Heart left ventricle (tissue), 16 donors: ENCODE measurements at regions not wholly inside any gene's neighbourhood (a gene's known extent, or its start where the extent isn't known, plus 50 kb on each side); places are given as distances from the start of the nearest gene placed in this dataset.

Experiments
- ATAC-seq, 4 donors: fragments of 200-7000 bp; cut with Tn5 transposase; one replicate each; pipeline ENCODE4 v1.9.1; 2020 to 2022; ENCODE audit warnings: moderate library complexity in 4 of 4, mild to moderate bottlenecking in 3 of 4, moderate number of reproducible peaks in 1 of 4
- DNase-seq, 5 donors: peaks; one replicate each; pipeline ENCODE4 v3.0.0-alpha.2; 2020
- H3K27ac ChIP-seq, 12 donors: fragments of 200-600 bp; sonication (generic) in 4 of 12; one replicate each; pipeline versions ENCODE4 v1.5.0 to v1.8.0; 2016 to 2022; ENCODE audit warnings: mild to moderate bottlenecking in 2 of 12
- H3K27me3 ChIP-seq, 9 donors: fragments of 200-600 bp; sonication (generic) in 2 of 9; one replicate each; pipeline versions ENCODE4 v1.5.1 to v1.8.0; 2016 to 2022; ENCODE audit warnings: mild to moderate bottlenecking in 3 of 9
- H3K36me3 ChIP-seq, 9 donors: fragments of 200-600 bp; sonication (generic) in 2 of 9; one replicate each; pipeline versions ENCODE4 v1.5.0 to v1.8.0; 2018 to 2022; ENCODE audit warnings: mild to moderate bottlenecking in 2 of 9
- H3K4me1 ChIP-seq, 12 donors: fragments of 200-600 bp; sonication (generic) in 4 of 12; one replicate each; pipeline versions ENCODE4 v1.5.0 to v1.8.0; 2016 to 2022; ENCODE audit warnings: mild to moderate bottlenecking in 3 of 12
- H3K4me3 ChIP-seq, 12 donors: fragments of 200-600 bp; sonication (generic) in 4 of 12; one replicate each; pipeline versions ENCODE4 v1.5.0 to v1.8.0; 2017 to 2022; ENCODE audit warnings: mild to moderate bottlenecking in 9 of 12, moderate library complexity in 4 of 12
- H3K9me3 ChIP-seq, 12 donors: fragments of 200-600 bp; sonication (generic) in 4 of 12; one replicate each; pipeline versions ENCODE4 v1.5.0 to v1.8.0; 2016 to 2022; ENCODE audit warnings: mild to moderate bottlenecking in 1 of 12
- POLR2A ChIP-seq, 2 donors: fragments of 450-650 bp; IDR thresholded peaks; one replicate each; pipeline ENCODE4 v1.6.1; 2017; ENCODE audit warnings: antibody characterized with exemption in 2 of 2, mild to moderate bottlenecking in 2 of 2, moderate library complexity in 2 of 2
- WGBS, 4 donors: extraction: QIAGEN DNeasy Blood & Tissue Kit in 2 of 4; methylation state at CpG; one replicate each; pipeline versions ENCODE4 v1.1.5 to v1.1.7; 2013 to 2018; 5-methylcytosine and 5-hydroxymethylcytosine counted together
- intact Hi-C, 10 donors: fragments of 100-400 bp; cut with DNase I; formaldehyde crosslinking; loops; one replicate each; pipeline versions ENCODE4 v1.11.1 to v1.14.2; 2022
- TF ChIP-seq, protein P1 (sequence below), 12 donors: fragments of 200-600 bp; sonication (generic) in 4 of 12; IDR thresholded peaks; one replicate each; pipeline versions ENCODE4 v1.5.0 to v1.8.0; 2018 to 2022; ENCODE audit warnings: antibody characterized with exemption in 12 of 12, mild to moderate bottlenecking in 5 of 12
- donor health status: ischemic (EF 13 %, LVEDD 7.1; RV severe dilation, severe dysfunction).
- donor health status: healthy with polysubstance abuse.
- donor health status: DM: no; HTN: yes; CAD: no.
- donor health status: DM: no; HTN: no; CAD: no.
- donor health status: ischemic (EF 25% LVEDD 6.9; RV normal size, moderate dysfunction).
- donor health status: ischemic (EF 25% LVEDD 5.7; RV mildly dilated, moderate dysfunction).
- donor health status: healthy.
- donor health status: DM: yes; HTN: yes; CAD: no.
- donor health status: ischemic (EF 35%, LVEDD 5.7; RV mildly dilated, moderate dysfunction).
- donor health status: nonischemic (EF 11% LVEDD 7.7; RV severe dilation, severe dysfunction).
- donor health status: DM: yes; HTN: yes; CAD: no.
- donor health status: PGD.
- donor health status: ischemic (EF 29% LVEDD 5.4; RV normal size, mild dysfunction).
- donor health status: nonischemic (EF 23%, LVEDD 6.1; RV moderate dilation, normal function).

GRCh38 chr3:111244760-111245159 lies 173.1 kb downstream of the NECTIN3 start:
- ATAC-seq, result no peak
- Histone ChIP-seq H3K27ac (no peak overlapping the region), H3K9me3 (peaks cover 0 to 14% (median 0%) of the 10 kb centered on the region in 12 donors), H3K4me3 (no peak overlapping the region), H3K27me3 (no peaks in the 10 kb centered on the region), H3K36me3 (no peaks in the 10 kb centered on the region), H3K4me1 (no peaks in the 10 kb centered on the region)
- DNase-seq, result no peak
- TF ChIP-seq, protein P1, sequence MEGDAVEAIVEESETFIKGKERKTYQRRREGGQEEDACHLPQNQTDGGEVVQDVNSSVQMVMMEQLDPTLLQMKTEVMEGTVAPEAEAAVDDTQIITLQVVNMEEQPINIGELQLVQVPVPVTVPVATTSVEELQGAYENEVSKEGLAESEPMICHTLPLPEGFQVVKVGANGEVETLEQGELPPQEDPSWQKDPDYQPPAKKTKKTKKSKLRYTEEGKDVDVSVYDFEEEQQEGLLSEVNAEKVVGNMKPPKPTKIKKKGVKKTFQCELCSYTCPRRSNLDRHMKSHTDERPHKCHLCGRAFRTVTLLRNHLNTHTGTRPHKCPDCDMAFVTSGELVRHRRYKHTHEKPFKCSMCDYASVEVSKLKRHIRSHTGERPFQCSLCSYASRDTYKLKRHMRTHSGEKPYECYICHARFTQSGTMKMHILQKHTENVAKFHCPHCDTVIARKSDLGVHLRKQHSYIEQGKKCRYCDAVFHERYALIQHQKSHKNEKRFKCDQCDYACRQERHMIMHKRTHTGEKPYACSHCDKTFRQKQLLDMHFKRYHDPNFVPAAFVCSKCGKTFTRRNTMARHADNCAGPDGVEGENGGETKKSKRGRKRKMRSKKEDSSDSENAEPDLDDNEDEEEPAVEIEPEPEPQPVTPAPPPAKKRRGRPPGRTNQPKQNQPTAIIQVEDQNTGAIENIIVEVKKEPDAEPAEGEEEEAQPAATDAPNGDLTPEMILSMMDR (IDR thresholded peaks at IDR 0.05), result no peak
- no peak for TF ChIP-seq POLR2A (IDR thresholded peaks at IDR 0.05)
- intact Hi-C loops, result no loop called here
- 73 to 82% (median 75%) methylated on average over 1 of the region's 1 CpG for WGBS, 4 donors

DNA sequence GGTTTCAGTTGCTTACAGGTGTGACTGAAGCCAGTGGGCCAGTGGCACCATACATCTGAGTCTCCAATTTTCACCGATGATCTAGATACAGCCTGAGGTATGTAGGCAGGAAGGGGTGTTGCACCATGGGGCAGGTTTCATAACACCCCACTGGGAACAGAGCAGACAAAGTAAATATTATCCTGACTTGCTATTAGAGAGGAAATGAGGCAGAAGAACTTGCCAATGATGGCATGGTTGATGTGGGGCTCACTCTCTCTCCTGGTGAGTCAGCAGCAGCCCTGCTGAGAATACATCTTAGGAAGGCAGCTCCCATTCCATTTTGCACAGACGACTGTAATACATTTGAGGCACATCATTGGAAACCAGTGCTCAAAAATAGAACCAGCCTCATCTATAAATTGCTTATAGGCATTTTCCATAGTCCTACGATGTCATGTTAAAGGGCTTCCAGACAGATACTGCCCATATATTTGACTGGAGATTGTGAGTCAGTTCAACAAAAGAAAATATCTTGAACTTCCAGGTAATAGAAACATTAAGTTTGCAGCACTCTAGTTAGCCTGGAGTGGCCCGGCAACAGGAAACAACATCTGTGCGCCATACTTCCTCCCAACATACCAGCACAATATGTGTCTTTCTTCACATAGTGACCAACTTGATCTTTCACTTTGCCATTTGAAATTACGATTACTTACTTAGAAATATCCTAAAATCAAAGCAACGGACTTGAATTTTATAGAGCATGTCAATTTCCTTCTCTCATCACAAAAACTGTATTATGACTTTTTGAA lies 175.5 kb downstream of the NECTIN3 start:
- 75 to 83% (median 79%) methylated on average over 7 of the region's 7 CpGs for whole genome bisulfite sequencing, 4 donors

DNA sequence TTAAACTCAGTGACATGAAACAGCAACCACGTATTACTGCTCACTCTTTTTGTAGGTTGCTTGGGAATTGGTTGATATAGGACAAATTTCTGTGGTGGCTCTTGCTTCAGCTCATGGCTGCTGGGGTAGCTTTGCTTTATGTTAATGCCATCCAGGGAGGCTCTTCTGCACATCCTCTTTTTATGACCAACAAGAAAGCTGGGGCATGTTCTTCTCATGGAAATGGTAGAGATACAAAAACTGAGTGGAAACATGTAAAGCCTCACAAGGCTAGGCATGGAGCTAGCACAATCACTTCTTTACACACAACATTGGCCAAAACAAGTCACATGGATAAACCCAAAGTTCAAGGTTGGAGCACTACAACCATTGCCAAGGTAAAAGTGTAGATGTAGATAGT lies 176.8 kb downstream of the NECTIN3 start:
- H3K27me3 ChIP-seq, result no peaks in the 10 kb centered on the region
- DNase-seq, result no peak
- H3K4me3 ChIP-seq, result no peak overlapping the region
- H3K36me3 ChIP-seq, result no peaks in the 10 kb centered on the region
- no peaks in the 10 kb centered on the region for H3K9me3 ChIP-seq
- intact Hi-C loops, result loop anchor here in 1 of 10 donors (2.0 kb wide), 1 partner anchor 36 kb away; no protein-coding TSS in a partner anchor
- TF ChIP-seq POLR2A (IDR thresholded peaks at IDR 0.05), result no peak
- TF ChIP-seq, protein P1 (IDR thresholded peaks at IDR 0.05), result no peak
- H3K4me1 ChIP-seq, result no peaks in the 10 kb centered on the region
- ATAC-seq, result no peak
- 84 to 95% (median 91%) methylated on average over 1 of the region's 1 CpG for WGBS, 4 donors
- no peak overlapping the region for H3K27ac ChIP-seq

More for the DNA sequence above, 175.5 kb downstream of the NECTIN3 start:
- intact Hi-C loops, result no loop called here
- DNase-seq, result no peak
- H3K27ac ChIP-seq, result no peak overlapping the region
- no peaks in the 10 kb centered on the region for H3K4me1 ChIP-seq
- H3K9me3 ChIP-seq, result peaks cover 0 to 7% (median 0%) of the 10 kb centered on the region in 12 donors
- TF ChIP-seq, protein P1 (IDR thresholded peaks at IDR 0.05), result no peak
- no peak for TF ChIP-seq POLR2A (IDR thresholded peaks at IDR 0.05)
- no peak overlapping the region for H3K4me3 ChIP-seq
- ATAC-seq, result no peak
- H3K27me3 ChIP-seq, result no peaks in the 10 kb centered on the region
- no peaks in the 10 kb centered on the region for H3K36me3 ChIP-seq

DNA sequence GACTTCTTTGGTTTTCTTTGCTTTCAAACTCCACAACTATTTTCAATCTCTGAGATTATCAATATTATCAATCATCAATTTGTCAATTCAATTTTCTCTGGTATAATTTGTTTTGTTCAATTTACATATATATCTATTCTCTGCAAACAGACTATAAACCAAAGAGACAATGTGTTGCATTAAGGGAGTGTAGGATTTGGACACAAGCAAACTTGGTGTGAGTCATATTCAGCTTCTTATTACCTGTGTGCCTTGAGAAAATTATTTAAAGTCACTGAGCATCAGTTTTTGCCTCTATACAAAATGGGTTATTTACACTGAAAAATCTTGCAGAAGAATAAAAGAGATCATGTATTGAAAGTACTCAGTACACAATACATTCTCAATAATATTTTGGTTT lies 177.8 kb downstream of the NECTIN3 start:
- DNase-seq (no peak), ATAC-seq (no peak)
- no peak for TF ChIP-seq POLR2A (IDR thresholded peaks at IDR 0.05)
- TF ChIP-seq, protein P1 (IDR thresholded peaks at IDR 0.05), result no peak
- Histone ChIP-seq H3K4me3 (no peak overlapping the region), H3K4me1 (no peaks in the 10 kb centered on the region), H3K27ac (no peak overlapping the region), H3K36me3 (no peaks in the 10 kb centered on the region), H3K27me3 (no peaks in the 10 kb centered on the region), H3K9me3 (no peaks in the 10 kb centered on the region)
- intact Hi-C loops, result loop anchor here in 1 of 10 donors (2.0 kb wide), 1 partner anchor 37 kb away; no protein-coding TSS in a partner anchor
